Esophagus muscularis mucosa (tissue), 4 donors: ENCODE measurements at regions not wholly inside any gene's neighbourhood (a gene's known extent, or its start where the extent isn't known, plus 50 kb on each side); places are given as distances from the start of the nearest gene placed in this dataset.

Experiments
- DNase-seq: peaks from one replicate; pipeline ENCODE4 v3.0.0-alpha.2; 2017; ENCODE audit errors: extremely low spot score
- H3K27ac ChIP-seq, 4 donors: fragments of 200-600 bp; sonication (generic); replicated peaks in 1 of 4; 1 replicate in 3 of 4; 2 replicates in 1 of 4; pipeline ENCODE4 v1.5.1; 2016 to 2019; ENCODE audit warnings: mild to moderate bottlenecking in 1 of 4
- H3K27me3 ChIP-seq, 4 donors: fragments of 200-600 bp; sonication (generic); one replicate each; pipeline versions ENCODE4 v1.5.1 to v1.6.0; 2016 to 2019
- H3K36me3 ChIP-seq, 4 donors: fragments of 200-600 bp; sonication (generic); one replicate each; pipeline ENCODE4 v1.5.1; 2016 to 2019
- H3K4me1 ChIP-seq, 4 donors: fragments of 200-600 bp; sonication (generic); one replicate each; pipeline ENCODE4 v1.5.1; 2016 to 2019
- H3K4me3 ChIP-seq, 4 donors: fragments of 200-600 bp; sonication (generic); 1 replicate in 2 of 4; 2 replicates in 2 of 4; pipeline ENCODE4 v1.5.1; 2016 to 2019; ENCODE audit warnings: mild to moderate bottlenecking in 4 of 4, moderate library complexity in 1 of 4
- H3K9me3 ChIP-seq, 4 donors: fragments of 200-600 bp; sonication (generic); 1 replicate in 3 of 4; 2 replicates in 1 of 4; pipeline ENCODE4 v1.5.1; 2016 to 2019
- EP300 ChIP-seq: sonication (generic); formaldehyde crosslinking; IDR thresholded peaks from one replicate; pipeline ENCODE4 v1.6.1; 2017; ENCODE audit warnings: antibody characterized with exemption
- POLR2A ChIP-seq: fragments of 450-650 bp; IDR thresholded peaks from one replicate; pipeline ENCODE4 v1.6.1; 2017; ENCODE audit warnings: antibody characterized with exemption, moderate library complexity, mild to moderate bottlenecking, low read depth
- POLR2AphosphoS5 ChIP-seq, 2 donors: sonication (generic); formaldehyde crosslinking; IDR thresholded peaks; one replicate each; pipeline ENCODE4 v1.6.1; 2017; ENCODE audit warnings: antibody characterized with exemption in 2 of 2
- WGBS: methylation state at CpG from one replicate; pipeline ENCODE4 v1.1.5; 2018; 5-methylcytosine and 5-hydroxymethylcytosine counted together
- intact Hi-C: fragments of 100-400 bp; cut with DNase I; formaldehyde crosslinking; loops from one replicate; pipeline ENCODE4 v1.15.1; 2023
- TF ChIP-seq, protein P1 (sequence below), 3 experiments: fragments of 200-600 bp in 2 of 3; fragments of 450-650 bp in 1 of 3; sonication (generic) in 2 of 3; IDR thresholded peaks; one replicate each; pipeline ENCODE4 v1.5.1; 2017 to 2019; ENCODE audit warnings: antibody characterized with exemption in 3 of 3, mild to moderate bottlenecking in 2 of 3, moderate library complexity in 1 of 3

DNA sequence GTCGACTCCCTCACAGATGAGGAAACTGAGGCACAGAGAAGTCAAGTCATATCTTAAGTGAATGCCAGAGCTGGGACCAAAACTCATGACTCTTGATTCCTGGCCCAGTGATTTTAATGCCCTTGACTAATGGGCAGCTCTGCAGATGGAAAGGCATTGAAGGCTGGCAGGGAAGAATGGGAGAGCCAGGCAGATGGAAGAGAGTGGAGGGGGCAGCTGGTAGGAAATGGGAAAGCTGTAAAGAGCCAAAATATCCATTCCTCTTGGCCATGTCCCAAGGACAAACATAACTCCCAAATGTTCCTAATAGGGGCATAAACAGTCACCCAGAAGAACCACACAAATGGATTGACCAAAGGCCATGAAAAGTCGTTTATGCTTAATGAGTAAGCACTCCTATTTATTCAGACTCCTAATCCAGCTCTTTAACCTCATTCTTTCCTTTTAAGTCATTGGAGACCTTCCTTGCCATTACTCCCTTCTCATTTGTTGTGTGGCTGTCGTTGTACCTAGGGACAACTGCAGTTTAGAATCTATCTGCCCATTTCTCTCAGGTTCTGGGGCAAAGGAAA is 330.5 kb upstream of the ROPN1 start:
- TF ChIP-seq, protein P1, sequence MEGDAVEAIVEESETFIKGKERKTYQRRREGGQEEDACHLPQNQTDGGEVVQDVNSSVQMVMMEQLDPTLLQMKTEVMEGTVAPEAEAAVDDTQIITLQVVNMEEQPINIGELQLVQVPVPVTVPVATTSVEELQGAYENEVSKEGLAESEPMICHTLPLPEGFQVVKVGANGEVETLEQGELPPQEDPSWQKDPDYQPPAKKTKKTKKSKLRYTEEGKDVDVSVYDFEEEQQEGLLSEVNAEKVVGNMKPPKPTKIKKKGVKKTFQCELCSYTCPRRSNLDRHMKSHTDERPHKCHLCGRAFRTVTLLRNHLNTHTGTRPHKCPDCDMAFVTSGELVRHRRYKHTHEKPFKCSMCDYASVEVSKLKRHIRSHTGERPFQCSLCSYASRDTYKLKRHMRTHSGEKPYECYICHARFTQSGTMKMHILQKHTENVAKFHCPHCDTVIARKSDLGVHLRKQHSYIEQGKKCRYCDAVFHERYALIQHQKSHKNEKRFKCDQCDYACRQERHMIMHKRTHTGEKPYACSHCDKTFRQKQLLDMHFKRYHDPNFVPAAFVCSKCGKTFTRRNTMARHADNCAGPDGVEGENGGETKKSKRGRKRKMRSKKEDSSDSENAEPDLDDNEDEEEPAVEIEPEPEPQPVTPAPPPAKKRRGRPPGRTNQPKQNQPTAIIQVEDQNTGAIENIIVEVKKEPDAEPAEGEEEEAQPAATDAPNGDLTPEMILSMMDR (IDR thresholded peaks at IDR 0.05): no peak
- TF ChIP-seq POLR2A: no peak
- TF ChIP-seq EP300: no peak
- TF ChIP-seq POLR2AphosphoS5 (IDR thresholded peaks at IDR 0.05): no peak
- WGBS: 98% methylated on average over 3 of the region's 3 CpGs
- Histone ChIP-seq H3K27ac (no peak overlapping the region), H3K27me3 (no peaks in the 10 kb centered on the region), H3K4me3 (no peak overlapping the region), H3K36me3 (peaks cover 0 to 7% (median 4%) of the 10 kb centered on the region in 4 donors), H3K9me3 (no peaks in the 10 kb centered on the region), H3K4me1 (peaks cover 0 to 3% (median 0%) of the 10 kb centered on the region in 4 donors)
- peak; percentile 62 for DNase-seq
- intact Hi-C loops: no loop called here

DNA sequence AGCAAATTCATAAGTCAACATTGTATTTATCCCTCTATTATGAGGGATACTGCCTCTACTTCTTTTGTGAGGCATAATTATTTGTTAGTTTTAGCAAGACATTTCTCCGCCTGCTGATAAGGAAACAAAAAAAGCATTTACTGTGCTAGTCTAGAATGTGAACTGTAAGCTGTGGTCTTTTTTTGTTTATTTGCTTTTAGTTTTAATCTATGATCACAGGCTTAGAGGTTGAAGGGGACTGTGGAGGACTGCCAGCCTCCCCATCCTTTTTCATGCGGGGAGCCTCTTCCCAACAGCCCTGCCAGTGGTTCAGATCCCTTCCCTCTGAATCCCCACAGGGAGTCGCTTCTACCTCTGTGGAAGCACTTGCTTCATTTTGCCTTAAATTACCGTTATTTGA is 331.0 kb upstream of the ROPN1 start:
- Histone ChIP-seq H3K36me3 (peaks cover 0 to 7% (median 5%) of the 10 kb centered on the region in 4 donors), H3K4me1 (no peaks in the 10 kb centered on the region), H3K27ac (no peak overlapping the region), H3K27me3 (no peaks in the 10 kb centered on the region), H3K9me3 (no peaks in the 10 kb centered on the region), H3K4me3 (no peak overlapping the region)
- no peak for DNase-seq
- no peak for TF ChIP-seq EP300
- TF ChIP-seq POLR2AphosphoS5 (IDR thresholded peaks at IDR 0.05): no peak
- TF ChIP-seq, protein P1 (IDR thresholded peaks at IDR 0.05): no peak
- no peak for TF ChIP-seq POLR2A
- intact Hi-C loops: no loop called here
- 91% methylated on average over 4 of the region's 4 CpGs for WGBS

DNA sequence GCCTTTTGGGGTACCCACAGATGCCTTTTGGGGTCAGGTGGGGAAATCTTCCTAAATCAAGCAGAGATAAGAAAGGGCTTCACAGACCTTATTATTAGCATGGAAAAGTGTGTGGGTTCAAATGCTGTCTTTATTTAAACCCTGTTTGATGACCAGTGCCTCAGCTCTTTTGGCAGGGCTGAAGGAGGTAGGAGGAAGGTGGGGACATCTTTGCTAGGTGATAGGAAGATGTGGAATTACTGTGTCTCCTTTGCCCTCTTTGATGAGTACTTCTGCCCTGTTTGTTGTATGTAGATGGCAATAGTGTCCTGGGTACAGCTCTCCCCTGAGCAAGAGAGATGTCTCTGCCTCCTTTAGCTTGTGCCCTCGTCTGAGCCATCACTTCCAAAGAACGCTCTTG is 333.3 kb upstream of the ROPN1 start:
- intact Hi-C loops: no loop called here
- Histone ChIP-seq H3K27ac (no peak overlapping the region), H3K27me3 (no peaks in the 10 kb centered on the region), H3K4me1 (no peaks in the 10 kb centered on the region), H3K9me3 (no peaks in the 10 kb centered on the region), H3K36me3 (peaks cover 0 to 19% (median 5%) of the 10 kb centered on the region in 4 donors), H3K4me3 (no peak overlapping the region)
- 95% methylated on average over 2 of the region's 2 CpGs for WGBS
- DNase-seq: peak; percentile 72
- TF ChIP-seq, protein P1 (IDR thresholded peaks at IDR 0.05): no peak
- no peak for TF ChIP-seq POLR2AphosphoS5 (IDR thresholded peaks at IDR 0.05)
- no peak for TF ChIP-seq POLR2A
- no peak for TF ChIP-seq EP300

DNA sequence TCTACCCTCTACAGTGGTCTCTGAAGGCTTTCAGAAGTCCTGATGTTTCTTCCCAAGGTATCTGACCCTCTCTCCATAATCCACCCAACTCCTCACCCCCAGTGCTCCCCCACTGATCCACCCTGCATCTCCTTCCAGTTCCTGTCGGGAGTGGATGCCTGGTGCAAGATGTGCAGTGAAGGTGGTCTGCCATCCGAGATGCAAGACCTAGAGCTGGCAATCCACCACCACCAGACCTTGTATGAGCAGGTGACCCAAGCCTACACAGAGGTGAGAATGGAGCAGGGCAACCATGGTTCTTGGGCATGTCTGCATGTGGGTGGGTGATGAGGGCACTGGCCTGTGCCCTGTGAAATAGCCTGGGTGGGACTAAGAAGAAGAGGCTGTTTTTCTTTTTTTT is 337.8 kb upstream of the ROPN1 start:
- WGBS: 89% methylated on average over 2 of the region's 2 CpGs
- Histone ChIP-seq H3K36me3 (peaks cover 0 to 43% (median 14%) of the 10 kb centered on the region in 4 donors), H3K27me3 (no peaks in the 10 kb centered on the region), H3K4me3 (no peak overlapping the region), H3K27ac (no peak overlapping the region), H3K4me1 (no peaks in the 10 kb centered on the region), H3K9me3 (no peaks in the 10 kb centered on the region)
- peak; percentile 53 for DNase-seq
- intact Hi-C loops: no loop called here
- TF ChIP-seq, protein P1 (IDR thresholded peaks at IDR 0.05): no peak
- no peak for TF ChIP-seq POLR2A
